GM23338 (cell line): ENCODE measurements at regions not wholly inside any gene's neighbourhood (a gene's known extent, or its start where the extent isn't known, plus 50 kb on each side); places are given as distances from the start of the nearest gene placed in this dataset.

Source experiments
- CREB1 ChIP-seq: fragments of 250-450 bp; sonication (Bioruptor Pico); IDR thresholded peaks from 2 replicates; pipeline ENCODE4 v1.5.0; 2020; ENCODE audit warnings: low read depth, mild to moderate bottlenecking, moderate library complexity
- CTCF ChIP-seq, 2 experiments: fragments of 200-600 bp in 1 of 2; sonication (generic) in 1 of 2; conservative IDR thresholded peaks; 2 replicates each; pipeline versions ENCODE4 v1.5.1 to v1.6.1; 2016 to 2017; ENCODE audit warnings: antibody characterized with exemption in 2 of 2, low read depth in 2 of 2, mild to moderate bottlenecking in 2 of 2, moderate library complexity in 1 of 2
- ETS1 ChIP-seq: IDR thresholded peaks from 2 replicates; pipeline ENCODE4 v1.6.1; 2016; ENCODE audit warnings: antibody characterized with exemption
- EZH2 ChIP-seq: fragments of 200-600 bp; sonication (generic); IDR thresholded peaks from one replicate; pipeline ENCODE4 v1.8.0; 2017; ENCODE audit warnings: antibody characterized with exemption, mild to moderate bottlenecking, low read depth; ENCODE audit not compliant: unreplicated experiment
- EZH2phosphoT487 ChIP-seq: fragments of 200-600 bp; sonication (generic); IDR thresholded peaks from one replicate; pipeline ENCODE4 v1.8.1; 2018; ENCODE audit warnings: antibody characterized with exemption; ENCODE audit not compliant: unreplicated experiment
- JUNB ChIP-seq: IDR thresholded peaks from one replicate; pipeline ENCODE4 v1.6.1; 2016; ENCODE audit warnings: antibody characterized with exemption; ENCODE audit not compliant: unreplicated experiment
- NANOG ChIP-seq: IDR thresholded peaks from 2 replicates; pipeline ENCODE4 v1.6.1; 2016; ENCODE audit warnings: antibody characterized with exemption, borderline replicate concordance
- POLR2AphosphoS5 ChIP-seq: IDR thresholded peaks from 2 replicates; pipeline ENCODE4 v1.6.1; 2016; ENCODE audit warnings: antibody characterized with exemption, low read depth
- REST ChIP-seq: IDR thresholded peaks from one replicate; pipeline ENCODE4 v1.6.1; 2018; ENCODE audit warnings: antibody characterized with exemption; ENCODE audit not compliant: unreplicated experiment
- ZNF114 ChIP-seq: fragments of 250-450 bp; sonication (Bioruptor Pico); IDR thresholded peaks from 2 replicates; pipeline ENCODE4 v1.5.0; 2020; ENCODE audit warnings: mild to moderate bottlenecking, moderate library complexity

GRCh38 chr22:27389727-27390075 lies 411.9 kb downstream of the MN1 start:
- TF ChIP-seq ZNF114 (CRISPR knock-in tag) (no peak), CTCF (conservative IDR thresholded peaks at IDR 0.05; ENCODE audit: low read depth in 2 of 2) (no peak), POLR2AphosphoS5 (no peak), NANOG (no peak), EZH2 (no peak), REST (no peak), EZH2phosphoT487 (no peak), CREB1 (no peak), JUNB (no peak), ETS1 (no peak)
